K562 (cell line): ENCODE measurements at regions not wholly inside any gene's neighbourhood (a gene's known extent, or its start where the extent isn't known, plus 50 kb on each side); places are given as distances from the start of the nearest gene placed in this dataset.

Experiments
- ATAC-seq: fragments of 200-7000 bp; cut with Tn5 transposase; 3 replicates; pipeline ENCODE4 v1.9.1; 2020; ENCODE audit warnings: moderate library complexity
- BruUV-seq: library from RNA; stranded (reverse); fragments of 400-500 nt; replicated peaks from 2 replicates; lab custom pipeline; 2021; lab: Mats Ljungman, UMichigan
- CTCF ChIA-PET: fragments of 300-600 bp; formaldehyde crosslinking; extraction: SDS; loops from one replicate; lab custom pipeline; 2021; ENCODE audit warnings: low intra/inter-chr PET ratio; lab: Yijun Ruan, JAX
- POLR2A ChIA-PET: fragments of 300-600, 350-650 bp; sonication (Branson Sonifier 250); formaldehyde crosslinking; extraction: SDS; loops from one replicate; lab custom pipeline; 2021; ENCODE audit warnings: antibody characterized with exemption, inconsistent platforms; lab: Yijun Ruan, JAX
- DNase-seq, 4 experiments: peaks; one replicate each; pipeline versions ENCODE4 v3.0.0 to v3.0.0-alpha.2; 2011 to 2018; ENCODE audit warnings: low spot score in 3 of 4, mixed read lengths in 3 of 4; ENCODE audit errors: extremely low read depth in 1 of 4
- FAIRE-seq: peaks from 2 replicates; lab custom pipeline; 2011; peaks lifted over from hg19 to GRCh38; lab: Jason Lieb, UNC
- H2AFZ ChIP-seq: 2 replicates; pipeline ENCODE4 v1.6.0; 2011; ENCODE audit warnings: low read depth, low read length, control low read depth, inconsistent platforms
- H3K27ac ChIP-seq: fragments of 200-600 bp; 3 replicates; pipeline ENCODE4 v1.8.0; 2011; ENCODE audit warnings: low read depth, mild to moderate bottlenecking, control low read depth, inconsistent platforms, low read length, moderate library complexity, mixed read lengths; ENCODE audit errors: extremely low read depth
- H3K27me3 ChIP-seq, 2 experiments: fragments of 300-600 bp in 1 of 2; 2 replicates in 1 of 2; 3 replicates in 1 of 2; pipeline versions ENCODE4 v1.6.0 to v1.8.0; 2011; ENCODE audit warnings: inconsistent platforms in 2 of 2, low read length in 2 of 2, mild to moderate bottlenecking in 1 of 2, mixed read lengths in 1 of 2, moderate library complexity in 1 of 2; ENCODE audit not compliant: control insufficient read depth in 2 of 2, insufficient read depth in 2 of 2
- H3K36me3 ChIP-seq: fragments of 300-600 bp; 3 replicates; pipeline ENCODE4 v1.8.0; 2011; ENCODE audit warnings: mild to moderate bottlenecking, low read length, inconsistent platforms; ENCODE audit not compliant: control insufficient read depth, insufficient read depth
- H3K4me1 ChIP-seq, 2 experiments: fragments of 200-600 bp in 1 of 2; replicated peaks in 1 of 2; 2 replicates in 1 of 2; 3 replicates in 1 of 2; pipeline versions ENCODE4 v1.5.1 to v1.8.0; 2011; ENCODE audit warnings: inconsistent platforms in 2 of 2, low read length in 2 of 2, mild to moderate bottlenecking in 1 of 2, mixed read lengths in 1 of 2, moderate library complexity in 1 of 2; ENCODE audit not compliant: control insufficient read depth in 2 of 2, insufficient read depth in 2 of 2
- H3K4me2 ChIP-seq: 2 replicates; pipeline ENCODE4 v1.6.1; 2011; ENCODE audit warnings: low read length, control low read depth, inconsistent platforms, mixed read lengths; ENCODE audit not compliant: insufficient read depth
- H3K4me3 ChIP-seq: fragments of 200-600 bp; sonication (generic), shearing (Covaris generic); 2 replicates; pipeline ENCODE4 v1.5.1; 2016; ENCODE audit warnings: control low read depth, inconsistent platforms
- H3K79me2 ChIP-seq: fragments of 200-600 bp; 3 replicates; pipeline ENCODE4 v1.8.0; 2011; ENCODE audit warnings: low read length, inconsistent platforms; ENCODE audit not compliant: control insufficient read depth, insufficient read depth
- H3K9ac ChIP-seq, 2 experiments: 2 replicates each; pipeline versions ENCODE4 v1.6.0 to v1.6.1; 2011; ENCODE audit warnings: low read depth in 2 of 2, low read length in 2 of 2, control low read depth in 1 of 2, inconsistent platforms in 1 of 2, mild to moderate bottlenecking in 1 of 2, mixed read lengths in 1 of 2; ENCODE audit not compliant: insufficient read depth in 1 of 2
- H3K9me1 ChIP-seq: one replicate; pipeline ENCODE4 v1.6.0; 2011; ENCODE audit warnings: inconsistent platforms, mild to moderate bottlenecking, low read length, moderate library complexity; ENCODE audit not compliant: control insufficient read depth, insufficient read depth
- H3K9me3 ChIP-seq: replicated peaks from 2 replicates; pipeline ENCODE4 v1.5.1; 2011; ENCODE audit warnings: low read depth, low read length, inconsistent platforms; ENCODE audit not compliant: control insufficient read depth, insufficient read depth
- H4K20me1 ChIP-seq: replicated peaks from 2 replicates; pipeline ENCODE4 v1.6.1; 2011; ENCODE audit warnings: low read length, inconsistent platforms, mixed read lengths; ENCODE audit not compliant: control insufficient read depth, insufficient read depth
- BHLHE40 ChIP-seq: IDR thresholded peaks from 2 replicates; pipeline ENCODE4 v1.6.1; 2011; ENCODE audit warnings: low read length, improper control_type of control experiment
- BRCA1 ChIP-seq, 2 experiments: fragments of 450-650 bp in 1 of 2; sonication (generic) in 1 of 2; formaldehyde crosslinking in 1 of 2; IDR thresholded peaks; 2 replicates each; pipeline versions ENCODE4 v1.5.0 to v1.6.1; 2017 to 2020; ENCODE audit warnings: mild to moderate bottlenecking in 1 of 2, missing genetic modification reagents in 1 of 2
- CEBPG ChIP-seq, 3 experiments: fragments of 200-800 bp in 1 of 3; sonication (Bioruptor generic) in 1 of 3; sonication (generic) in 1 of 3; formaldehyde crosslinking in 1 of 3; IDR thresholded peaks in 2 of 3; conservative IDR thresholded peaks in 1 of 3; 2 replicates each; pipeline versions ENCODE4 v1.6.1 to v1.8.0; 2016 to 2022; ENCODE audit warnings: missing compliant biosample characterization in 2 of 3, missing genetic modification characterization in 2 of 3, mild to moderate bottlenecking in 1 of 3, missing genetic modification reagents in 1 of 3
- HNRNPLL ChIP-seq: fragments of 200-400 bp; formaldehyde crosslinking; IDR thresholded peaks from 2 replicates; pipeline ENCODE4 v1.6.1; 2017; ENCODE audit warnings: low read length, low read depth, mild to moderate bottlenecking; ENCODE audit not compliant: poor library complexity, severe bottlenecking
- RHOXF2B ChIP-seq: fragments of 250-450 bp; sonication (Bioruptor Pico); conservative IDR thresholded peaks from 2 replicates; pipeline ENCODE4 v1.5.1; 2021
- ZKSCAN3 ChIP-seq: fragments of 250-450 bp; sonication (Bioruptor Pico); IDR thresholded peaks from 2 replicates; pipeline ENCODE4 v1.4.0; 2020
- ZNF561 ChIP-seq: fragments of 450-650 bp; formaldehyde crosslinking; conservative IDR thresholded peaks from 2 replicates; pipeline ENCODE4 v1.4.0; 2020; ENCODE audit warnings: mild to moderate bottlenecking, moderate library complexity
- ZNF584 ChIP-seq: fragments of 200-800 bp; sonication (Bioruptor generic); IDR thresholded peaks from 2 replicates; pipeline ENCODE4 v1.6.1; 2016; ENCODE audit warnings: low read depth, mild to moderate bottlenecking, missing genetic modification characterization, missing compliant biosample characterization
- ZNF695 ChIP-seq: fragments of 450-650 bp; formaldehyde crosslinking; IDR thresholded peaks from 2 replicates; pipeline ENCODE4 v1.4.0; 2020; ENCODE audit warnings: mild to moderate bottlenecking, moderate library complexity
- ZZZ3 ChIP-seq: fragments of 450-650 bp; IDR thresholded peaks from 2 replicates; pipeline ENCODE4 v1.6.1; 2016; ENCODE audit warnings: antibody characterized with exemption, mild to moderate bottlenecking, moderate library complexity
- WGBS: fragments of 100-300 bp; shearing (Covaris generic); methylation state at CpG from one replicate; pipeline ENCODE4 v1.1.6; 2016; ENCODE audit warnings: low coverage, mixed read lengths; ENCODE audit not compliant: insufficient coverage; ENCODE audit errors: missing lambda C conversion rate; 5-methylcytosine and 5-hydroxymethylcytosine counted together
- in situ Hi-C: fragments of 300-500 bp; cut with MboI; formaldehyde crosslinking; loops from 4 replicates; pipeline ENCODE4 v1.15.0; 2018; ENCODE audit warnings: inconsistent platforms, mixed read lengths
- intact Hi-C: fragments of 100-400 bp; cut with micrococcal nuclease; formaldehyde crosslinking; loops from 2 replicates; pipeline ENCODE4 v1.14.2; 2022
- TF ChIP-seq, protein P1 (sequence below): fragments of 250-450 bp; sonication (Bioruptor Pico); IDR thresholded peaks from 2 replicates; pipeline ENCODE4 v1.8.0; 2022; ENCODE audit warnings: moderate library complexity, mild to moderate bottlenecking, inconsistent platforms
- TF ChIP-seq, protein P2 (sequence below), 3 experiments: fragments of 200-800 bp in 1 of 3; sonication (Bioruptor generic) in 1 of 3; sonication (generic) in 1 of 3; formaldehyde crosslinking in 1 of 3; IDR thresholded peaks; 2 replicates each; pipeline versions ENCODE4 v1.6.1 to v1.8.0; 2016 to 2022; ENCODE audit warnings: mild to moderate bottlenecking in 2 of 3, missing compliant biosample characterization in 2 of 3, missing genetic modification characterization in 2 of 3, missing genetic modification reagents in 1 of 3
- TF ChIP-seq, protein P3 (sequence below): IDR thresholded peaks from 2 replicates; pipeline ENCODE4 v1.6.1; 2014; ENCODE audit warnings: antibody characterized with exemption

DNA sequence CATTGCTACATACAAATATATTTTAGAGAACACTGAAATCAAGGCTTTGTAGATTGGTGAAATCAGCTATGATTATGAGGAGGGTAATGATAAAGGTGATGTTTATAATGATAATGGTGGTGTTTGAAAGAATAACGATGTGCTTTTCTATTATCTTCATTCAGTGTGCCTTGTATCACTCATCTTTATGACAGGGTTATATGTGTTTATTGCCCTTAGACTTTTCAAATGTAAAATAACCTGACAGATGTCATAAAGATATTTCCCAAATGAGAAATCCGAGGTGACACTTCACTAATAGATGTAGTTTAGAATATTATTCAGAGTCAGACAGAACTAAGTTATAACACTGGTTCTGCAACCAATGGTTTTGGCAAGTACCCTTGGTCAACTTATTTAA, 323.0 kb upstream of the SPANXN4 start:
- CTCF ChIA-PET: no interaction called here
- Histone ChIP-seq H3K79me2 (no peaks in the 10 kb centered on the region), H3K27ac (no peak overlapping the region), H3K4me1 (no peaks in the 10 kb centered on the region), H3K9me1 (no peaks in the 10 kb centered on the region), H3K27me3 (no peaks in the 10 kb centered on the region), H3K4me3 (no peak overlapping the region), H3K9ac (no peak overlapping the region), H3K36me3 (no peaks in the 10 kb centered on the region), H3K9me3 (no peaks in the 10 kb centered on the region), H2AFZ (no peak overlapping the region), H3K4me2 (no peak overlapping the region), H4K20me1 (no peaks in the 10 kb centered on the region)
- WGBS: 0% methylated on average over 2 of the region's 2 CpGs
- DNase-seq: no peak
- no peak for TF ChIP-seq HNRNPLL
- no peak for TF ChIP-seq ZNF695
- no peak for TF ChIP-seq CEBPG (CRISPR knock-in tag; IDR thresholded peaks at IDR 0.05)
- no peak for TF ChIP-seq CEBPG (tag; conservative IDR thresholded peaks at IDR 0.05 in 1 of 2, IDR thresholded peaks at IDR 0.05 in 1 of 2)
- TF ChIP-seq ZNF584 (CRISPR knock-in tag): no peak
- no peak for TF ChIP-seq BHLHE40
- no peak for TF ChIP-seq ZKSCAN3
- TF ChIP-seq, protein P1, sequence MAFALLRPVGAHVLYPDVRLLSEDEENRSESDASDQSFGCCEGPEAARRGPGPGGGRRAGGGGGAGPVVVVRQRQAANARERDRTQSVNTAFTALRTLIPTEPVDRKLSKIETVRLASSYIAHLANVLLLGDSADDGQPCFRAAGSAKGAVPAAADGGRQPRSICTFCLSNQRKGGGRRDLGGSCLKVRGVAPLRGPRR (CRISPR knock-in tag): no peak
- TF ChIP-seq BRCA1 (IDR thresholded peaks at IDR 0.05): no peak
- no peak for TF ChIP-seq BRCA1 (CRISPR knock-in tag; IDR thresholded peaks at IDR 0.05)
- TF ChIP-seq ZZZ3: no peak
- TF ChIP-seq, protein P2, sequence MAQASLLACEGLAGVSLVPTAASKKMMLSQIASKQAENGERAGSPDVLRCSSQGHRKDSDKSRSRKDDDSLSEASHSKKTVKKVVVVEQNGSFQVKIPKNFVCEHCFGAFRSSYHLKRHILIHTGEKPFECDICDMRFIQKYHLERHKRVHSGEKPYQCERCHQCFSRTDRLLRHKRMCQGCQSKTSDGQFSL (CRISPR knock-in tag; IDR thresholded peaks at IDR 0.05): no peak
- TF ChIP-seq, protein P2 (tag; IDR thresholded peaks at IDR 0.05): no peak
- TF ChIP-seq, protein P3, sequence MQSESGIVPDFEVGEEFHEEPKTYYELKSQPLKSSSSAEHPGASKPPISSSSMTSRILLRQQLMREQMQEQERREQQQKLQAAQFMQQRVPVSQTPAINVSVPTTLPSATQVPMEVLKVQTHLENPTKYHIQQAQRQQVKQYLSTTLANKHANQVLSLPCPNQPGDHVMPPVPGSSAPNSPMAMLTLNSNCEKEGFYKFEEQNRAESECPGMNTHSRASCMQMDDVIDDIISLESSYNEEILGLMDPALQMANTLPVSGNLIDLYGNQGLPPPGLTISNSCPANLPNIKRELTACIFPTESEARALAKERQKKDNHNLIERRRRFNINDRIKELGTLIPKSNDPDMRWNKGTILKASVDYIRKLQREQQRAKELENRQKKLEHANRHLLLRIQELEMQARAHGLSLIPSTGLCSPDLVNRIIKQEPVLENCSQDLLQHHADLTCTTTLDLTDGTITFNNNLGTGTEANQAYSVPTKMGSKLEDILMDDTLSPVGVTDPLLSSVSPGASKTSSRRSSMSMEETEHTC: no peak
- TF ChIP-seq RHOXF2B (CRISPR knock-in tag): no peak
- no peak for TF ChIP-seq ZNF561 (CRISPR knock-in tag)
- POLR2A ChIA-PET: no interaction called here
- in situ Hi-C loops: no loop called here
- ATAC-seq: no peak
- BruUV-seq: no TSS peak
- FAIRE-seq: no peak
- intact Hi-C loops: no loop called here
